PC-3 (cell line): ENCODE measurements at regions not wholly inside any gene's neighbourhood (a gene's known extent, or its start where the extent isn't known, plus 50 kb on each side); places are given as distances from the start of the nearest gene placed in this dataset.

Source experiments
- ATAC-seq: fragments of 200-7000 bp; cut with Tn5 transposase; 2 replicates; pipeline ENCODE4 v1.9.1; 2020; ENCODE audit warnings: mild to moderate bottlenecking, moderate library complexity
- BruUV-seq: library from RNA; stranded (reverse); fragments of 400-500 nt; replicated peaks from 2 replicates; lab custom pipeline; 2021; lab: Mats Ljungman, UMichigan
- CTCF ChIA-PET: fragments of 300-600 bp; sonication (Branson Sonifier 250); formaldehyde crosslinking; loops from one replicate; lab custom pipeline; 2022; ENCODE audit warnings: antibody characterized with exemption; lab: Charles Lee
- POLR2A ChIA-PET: fragments of 300-600 bp; sonication (Branson Sonifier 250); formaldehyde crosslinking; loops from one replicate; lab custom pipeline; 2022; ENCODE audit warnings: antibody characterized with exemption; ENCODE audit not compliant: unreplicated experiment; lab: Charles Lee
- DNase-seq: peaks from one replicate; pipeline ENCODE4 v3.0.0-alpha.2; 2015
- H2AFZ ChIP-seq: fragments of 300-600 bp; sonication (generic); 2 replicates; pipeline ENCODE4 v1.6.0; 2016; ENCODE audit warnings: antibody characterized with exemption, low read length
- H3F3A ChIP-seq: fragments of 300-600 bp; sonication (generic); one replicate; pipeline ENCODE4 v1.6.0; 2017; ENCODE audit warnings: antibody characterized with exemption, low read length, control low read depth, mild to moderate bottlenecking; ENCODE audit not compliant: unreplicated experiment
- H3K27ac ChIP-seq: fragments of 300-600 bp; sonication (generic); 2 replicates; pipeline ENCODE4 v1.5.1; 2016; ENCODE audit warnings: mild to moderate bottlenecking, low read length
- H3K27me3 ChIP-seq: fragments of 300-600 bp; sonication (generic); 2 replicates; pipeline ENCODE4 v1.6.1; 2016; ENCODE audit warnings: low read length, mixed read lengths
- H3K36me3 ChIP-seq: fragments of 300-600 bp; sonication (generic); 2 replicates; pipeline ENCODE4 v1.6.1; 2016; ENCODE audit warnings: low read depth, mixed run types, low read length, mixed read lengths
- H3K4me1 ChIP-seq: fragments of 300-600 bp; sonication (generic); 2 replicates; pipeline ENCODE4 v1.5.1; 2016; ENCODE audit warnings: low read length; ENCODE audit not compliant: insufficient read depth
- H3K4me2 ChIP-seq: fragments of 300-600 bp; sonication (generic); 2 replicates; pipeline ENCODE4 v1.6.0; 2016; ENCODE audit warnings: low read length
- H3K4me3 ChIP-seq: fragments of 300-600 bp; sonication (generic); 2 replicates; pipeline ENCODE4 v1.5.1; 2016; ENCODE audit warnings: mild to moderate bottlenecking, low read length, mixed read lengths
- H3K79me2 ChIP-seq: fragments of 300-600 bp; sonication (generic); 2 replicates; pipeline ENCODE4 v1.6.1; 2017; ENCODE audit warnings: low read length, mixed read lengths
- H3K9ac ChIP-seq: fragments of 300-600 bp; sonication (generic); 2 replicates; pipeline ENCODE4 v1.6.0; 2016; ENCODE audit warnings: mild to moderate bottlenecking, low read length
- H3K9me2 ChIP-seq: fragments of 300-600 bp; sonication (generic); replicated peaks from 2 replicates; pipeline ENCODE4 v1.6.1; 2016; ENCODE audit warnings: mixed run types, low read length, mixed read lengths
- H3K9me3 ChIP-seq: fragments of 300-600 bp; sonication (generic); 2 replicates; pipeline ENCODE4 v1.6.1; 2016; ENCODE audit warnings: low read length, mixed read lengths
- H4K20me1 ChIP-seq: fragments of 300-600 bp; sonication (generic); 2 replicates; pipeline ENCODE4 v1.6.1; 2016; ENCODE audit warnings: low read length, mixed read lengths
- EZH2 ChIP-seq: fragments of 300-600 bp; sonication (generic); IDR thresholded peaks from one replicate; pipeline ENCODE4 v1.6.1; 2017; ENCODE audit warnings: antibody characterized with exemption, mild to moderate bottlenecking, low read length; ENCODE audit not compliant: unreplicated experiment
- EZH2phosphoT487 ChIP-seq: fragments of 300-600 bp; sonication (generic); IDR thresholded peaks from 2 replicates; pipeline ENCODE4 v1.6.1; 2018; ENCODE audit warnings: mild to moderate bottlenecking, antibody characterized with exemption, low read length, borderline replicate concordance
- intact Hi-C: fragments of 100-400 bp; cut with micrococcal nuclease; formaldehyde crosslinking; loops from 2 replicates; pipeline ENCODE4 v1.9.0; 2023
- TF ChIP-seq, protein P1 (sequence below): fragments of 300-600 bp; sonication (generic); conservative IDR thresholded peaks from 2 replicates; pipeline ENCODE4 v1.5.1; 2017; ENCODE audit warnings: antibody characterized with exemption, low read depth, mild to moderate bottlenecking, low read length

- H3F3A ChIP-seq = peaks cover 8% of the 10 kb centered on the region
- peaks cover 24% of the 10 kb centered on the region for H3K4me1 ChIP-seq
- H3K27me3 ChIP-seq = no peaks in the 10 kb centered on the region
- H3K9me3 ChIP-seq = no peaks in the 10 kb centered on the region
- H3K36me3 ChIP-seq = no peaks in the 10 kb centered on the region
- H3K27ac ChIP-seq = no peak overlapping the region
- TF ChIP-seq, protein P1, sequence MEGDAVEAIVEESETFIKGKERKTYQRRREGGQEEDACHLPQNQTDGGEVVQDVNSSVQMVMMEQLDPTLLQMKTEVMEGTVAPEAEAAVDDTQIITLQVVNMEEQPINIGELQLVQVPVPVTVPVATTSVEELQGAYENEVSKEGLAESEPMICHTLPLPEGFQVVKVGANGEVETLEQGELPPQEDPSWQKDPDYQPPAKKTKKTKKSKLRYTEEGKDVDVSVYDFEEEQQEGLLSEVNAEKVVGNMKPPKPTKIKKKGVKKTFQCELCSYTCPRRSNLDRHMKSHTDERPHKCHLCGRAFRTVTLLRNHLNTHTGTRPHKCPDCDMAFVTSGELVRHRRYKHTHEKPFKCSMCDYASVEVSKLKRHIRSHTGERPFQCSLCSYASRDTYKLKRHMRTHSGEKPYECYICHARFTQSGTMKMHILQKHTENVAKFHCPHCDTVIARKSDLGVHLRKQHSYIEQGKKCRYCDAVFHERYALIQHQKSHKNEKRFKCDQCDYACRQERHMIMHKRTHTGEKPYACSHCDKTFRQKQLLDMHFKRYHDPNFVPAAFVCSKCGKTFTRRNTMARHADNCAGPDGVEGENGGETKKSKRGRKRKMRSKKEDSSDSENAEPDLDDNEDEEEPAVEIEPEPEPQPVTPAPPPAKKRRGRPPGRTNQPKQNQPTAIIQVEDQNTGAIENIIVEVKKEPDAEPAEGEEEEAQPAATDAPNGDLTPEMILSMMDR = no peak
- TF ChIP-seq EZH2phosphoT487 (no peak), EZH2 (no peak)
- no peak overlapping the region for H3K4me3 ChIP-seq
- ATAC-seq (no peak), DNase-seq (no peak)
- intact Hi-C loops = no loop called here
- CTCF ChIA-PET = no interaction called here
- no peak overlapping the region for H3K4me2 ChIP-seq
- no TSS peak for BruUV-seq
- H3K9me2 ChIP-seq = no peaks in the 10 kb centered on the region
- H3K9ac ChIP-seq = no peak overlapping the region
- H4K20me1 ChIP-seq = no peaks in the 10 kb centered on the region
- H2AFZ ChIP-seq = no peak overlapping the region
- POLR2A ChIA-PET = no interaction called here
- no peaks in the 10 kb centered on the region for H3K79me2 ChIP-seq
Observed at GRCh38 chr7:142379201-142379885, 121.5 kb upstream of the PRSS58 start.

- ChIA-PET CTCF (no interaction called here), POLR2A (no interaction called here)
- no TSS peak for BruUV-seq
- Histone ChIP-seq H3K4me2 (no peak overlapping the region), H3F3A (no peaks in the 10 kb centered on the region), H3K4me1 (peaks cover 23% of the 10 kb centered on the region), H2AFZ (no peak overlapping the region), H3K9me2 (no peaks in the 10 kb centered on the region), H4K20me1 (no peaks in the 10 kb centered on the region), H3K36me3 (no peaks in the 10 kb centered on the region), H3K27me3 (no peaks in the 10 kb centered on the region), H3K27ac (no peak overlapping the region), H3K9me3 (no peaks in the 10 kb centered on the region), H3K9ac (no peak overlapping the region), H3K79me2 (no peaks in the 10 kb centered on the region), H3K4me3 (no peak overlapping the region)
- DNase-seq (no peak), ATAC-seq (no peak)
- no peak for TF ChIP-seq EZH2phosphoT487
- TF ChIP-seq, protein P1 = no peak
- no peak for TF ChIP-seq EZH2
- intact Hi-C loops = no loop called here
Observed at GRCh38 chr7:142377567-142377966, 119.7 kb upstream of the PRSS58 start.

GRCh38 chr7:142376356-142376997, 118.6 kb upstream of the PRSS58 start:
- H3K79me2 ChIP-seq = no peaks in the 10 kb centered on the region
- H3K9me2 ChIP-seq = no peaks in the 10 kb centered on the region
- ATAC-seq (no peak; the same call in 1 of the 2 replicates), DNase-seq (no peak)
- no peaks in the 10 kb centered on the region for H3K9me3 ChIP-seq
- no peaks in the 10 kb centered on the region for H3K36me3 ChIP-seq
- H3K4me2 ChIP-seq = no peak overlapping the region
- no peak overlapping the region for H2AFZ ChIP-seq
- TF ChIP-seq EZH2phosphoT487 (no peak), EZH2 (no peak)
- TF ChIP-seq, protein P1 = no peak
- H3K9ac ChIP-seq = no peak overlapping the region
- H3F3A ChIP-seq = no peaks in the 10 kb centered on the region
- BruUV-seq = no TSS peak
- POLR2A ChIA-PET = interaction anchor here (0.5 to 0.6 kb wide), 2 partner anchors 7 to 1420 kb away, joined by 3 read pairs; no protein-coding TSS in a partner anchor
- no peaks in the 10 kb centered on the region for H4K20me1 ChIP-seq
- intact Hi-C loops = no loop called here
- no peak overlapping the region for H3K4me3 ChIP-seq
- CTCF ChIA-PET = no interaction called here
- no peaks in the 10 kb centered on the region for H3K27me3 ChIP-seq
- peaks cover 17% of the 10 kb centered on the region for H3K4me1 ChIP-seq
- no peak overlapping the region for H3K27ac ChIP-seq
